Progenitor cell of endocrine pancreas (in vitro differentiated cells): ENCODE measurements at regions not wholly inside any gene's neighbourhood (a gene's known extent, or its start where the extent isn't known, plus 50 kb on each side); places are given as distances from the start of the nearest gene placed in this dataset.

ENCODE experiments used
- DNase-seq: peaks from one replicate; pipeline ENCODE4 v3.0.0; 2021; ENCODE audit warnings: low spot score; ENCODE audit not compliant: unreplicated experiment
- H3K27ac Mint-ChIP-seq: 2 replicates; pipeline ENCODE4 v1.8.0; 2021; ENCODE audit warnings: mild to moderate bottlenecking, moderate library complexity, mixed read lengths
- H3K27me3 Mint-ChIP-seq: 2 replicates; pipeline ENCODE4 v1.8.0; 2021; ENCODE audit warnings: mixed read lengths
- H3K36me3 Mint-ChIP-seq: 2 replicates; pipeline ENCODE4 v1.8.0; 2022; ENCODE audit warnings: mixed read lengths; ENCODE audit not compliant: insufficient read depth
- H3K4me1 Mint-ChIP-seq: 2 replicates; pipeline ENCODE4 v1.8.0; 2021; ENCODE audit warnings: low read depth, mixed read lengths
- H3K4me3 Mint-ChIP-seq: 2 replicates; pipeline ENCODE4 v1.8.0; 2021; ENCODE audit warnings: low read depth, mild to moderate bottlenecking, moderate library complexity, mixed read lengths
- H3K9me3 Mint-ChIP-seq: 2 replicates; pipeline ENCODE4 v1.8.0; 2021; ENCODE audit warnings: low read depth, mixed read lengths
- TF ChIP-seq, protein P1 (sequence below): fragments of 200-600 bp; sonication (generic); IDR thresholded peaks from one replicate; pipeline ENCODE4 v1.5.0; 2021; ENCODE audit warnings: antibody characterized with exemption, mild to moderate bottlenecking; ENCODE audit not compliant: unreplicated experiment

DNA sequence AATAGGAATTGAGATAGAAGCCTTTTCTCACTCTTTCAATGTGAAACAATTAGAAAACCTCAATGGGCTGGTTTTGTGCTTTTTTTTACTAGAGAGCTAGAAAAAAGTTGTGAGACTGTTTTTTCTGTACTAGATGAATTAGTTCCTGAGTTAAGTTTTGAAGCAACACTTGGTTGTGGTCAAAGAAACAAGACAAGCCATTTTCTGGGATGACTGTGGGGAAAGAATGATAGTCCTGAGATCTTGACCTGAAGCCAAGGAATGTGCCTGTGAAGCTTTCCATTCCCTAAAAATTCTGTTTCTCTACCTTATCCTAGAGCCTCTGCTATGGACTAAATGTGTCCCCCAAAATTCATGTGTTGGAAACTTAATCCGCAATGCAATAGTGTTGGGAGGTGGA is 157.8 kb upstream of the TLL1 start:
- TF ChIP-seq, protein P1, sequence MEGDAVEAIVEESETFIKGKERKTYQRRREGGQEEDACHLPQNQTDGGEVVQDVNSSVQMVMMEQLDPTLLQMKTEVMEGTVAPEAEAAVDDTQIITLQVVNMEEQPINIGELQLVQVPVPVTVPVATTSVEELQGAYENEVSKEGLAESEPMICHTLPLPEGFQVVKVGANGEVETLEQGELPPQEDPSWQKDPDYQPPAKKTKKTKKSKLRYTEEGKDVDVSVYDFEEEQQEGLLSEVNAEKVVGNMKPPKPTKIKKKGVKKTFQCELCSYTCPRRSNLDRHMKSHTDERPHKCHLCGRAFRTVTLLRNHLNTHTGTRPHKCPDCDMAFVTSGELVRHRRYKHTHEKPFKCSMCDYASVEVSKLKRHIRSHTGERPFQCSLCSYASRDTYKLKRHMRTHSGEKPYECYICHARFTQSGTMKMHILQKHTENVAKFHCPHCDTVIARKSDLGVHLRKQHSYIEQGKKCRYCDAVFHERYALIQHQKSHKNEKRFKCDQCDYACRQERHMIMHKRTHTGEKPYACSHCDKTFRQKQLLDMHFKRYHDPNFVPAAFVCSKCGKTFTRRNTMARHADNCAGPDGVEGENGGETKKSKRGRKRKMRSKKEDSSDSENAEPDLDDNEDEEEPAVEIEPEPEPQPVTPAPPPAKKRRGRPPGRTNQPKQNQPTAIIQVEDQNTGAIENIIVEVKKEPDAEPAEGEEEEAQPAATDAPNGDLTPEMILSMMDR: no peak
- Mint-ChIP-seq H3K4me3 (no peak overlapping the region), H3K27me3 (no peaks in the 10 kb centered on the region), H3K27ac (no peak overlapping the region), H3K9me3 (no peaks in the 10 kb centered on the region), H3K4me1 (peaks cover 4% of the 10 kb centered on the region), H3K36me3 (no peaks in the 10 kb centered on the region)
- DNase-seq: no peak

DNA sequence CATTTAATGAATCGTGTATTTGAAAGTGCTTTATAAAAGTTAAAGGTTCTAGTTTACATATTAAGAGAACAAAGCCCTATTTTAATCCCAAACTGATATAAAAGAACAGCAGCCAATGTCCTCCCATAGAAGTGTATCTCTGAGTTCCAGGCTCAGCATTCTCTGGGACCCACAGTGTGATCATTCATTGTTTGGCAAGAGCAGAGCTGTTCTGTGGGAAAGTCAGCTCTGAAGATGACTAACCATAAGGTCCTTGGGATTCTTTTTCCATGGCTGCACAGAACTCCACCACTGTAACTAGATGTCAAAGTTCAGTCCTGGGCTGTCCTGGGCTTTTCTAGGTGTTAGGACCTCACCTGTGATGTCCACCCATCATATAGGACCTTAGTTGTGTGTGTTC is 157.0 kb upstream of the TLL1 start:
- H3K4me1 Mint-ChIP-seq: peaks cover 4% of the 10 kb centered on the region
- TF ChIP-seq, protein P1: no peak
- H3K27ac Mint-ChIP-seq: no peak overlapping the region
- no peak overlapping the region for H3K4me3 Mint-ChIP-seq
- no peaks in the 10 kb centered on the region for H3K27me3 Mint-ChIP-seq
- no peaks in the 10 kb centered on the region for H3K36me3 Mint-ChIP-seq
- no peak for DNase-seq
- H3K9me3 Mint-ChIP-seq: no peaks in the 10 kb centered on the region

DNA sequence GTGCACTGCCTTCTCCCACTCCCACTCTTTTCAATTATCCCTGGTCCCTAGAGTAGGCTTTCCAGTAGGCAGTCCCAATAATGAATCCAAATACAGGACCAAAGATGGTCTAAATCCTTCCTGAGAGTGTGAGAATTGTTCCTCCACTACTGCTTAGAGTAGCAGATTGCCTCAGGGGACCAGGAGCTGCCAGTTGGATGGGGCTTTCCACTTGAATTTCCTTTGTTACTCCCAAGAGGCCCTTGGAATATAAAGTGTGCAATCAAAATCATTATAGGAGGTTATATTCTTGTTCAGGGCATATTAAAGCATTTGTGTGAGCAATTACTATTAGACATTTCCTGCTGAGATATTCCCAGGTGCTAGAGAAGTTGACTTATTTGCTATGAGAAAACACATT is 156.6 kb upstream of the TLL1 start:
- no peaks in the 10 kb centered on the region for H3K27me3 Mint-ChIP-seq
- no peaks in the 10 kb centered on the region for H3K9me3 Mint-ChIP-seq
- DNase-seq: no peak
- TF ChIP-seq, protein P1: no peak
- H3K4me1 Mint-ChIP-seq: peaks cover 4% of the 10 kb centered on the region
- H3K27ac Mint-ChIP-seq: no peak overlapping the region
- no peak overlapping the region for H3K4me3 Mint-ChIP-seq
- no peaks in the 10 kb centered on the region for H3K36me3 Mint-ChIP-seq

DNA sequence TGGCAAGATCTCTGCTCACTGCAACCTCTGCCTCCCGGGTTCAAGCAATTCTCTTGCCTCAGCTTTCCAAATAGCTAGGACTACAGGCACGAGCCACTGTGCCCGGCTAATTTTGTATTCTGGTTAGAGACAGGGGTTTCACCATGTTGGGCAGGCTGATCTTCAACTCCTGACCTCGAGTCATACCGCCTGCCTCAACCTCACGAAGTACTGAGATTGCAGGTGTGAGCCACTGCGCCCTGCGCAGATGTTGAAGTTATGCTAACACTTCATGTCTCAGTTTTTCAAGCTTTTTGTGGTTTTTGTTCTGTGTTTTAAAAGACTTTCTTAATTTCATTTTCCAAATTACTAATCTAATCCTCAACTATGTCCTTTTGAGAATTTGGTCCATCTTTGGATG is 154.4 kb upstream of the TLL1 start:
- H3K4me3 Mint-ChIP-seq: no peak overlapping the region
- H3K9me3 Mint-ChIP-seq: no peaks in the 10 kb centered on the region
- DNase-seq: no peak
- no peaks in the 10 kb centered on the region for H3K36me3 Mint-ChIP-seq
- H3K4me1 Mint-ChIP-seq: peaks cover 11% of the 10 kb centered on the region
- no peak overlapping the region for H3K27ac Mint-ChIP-seq
- TF ChIP-seq, protein P1: no peak
- H3K27me3 Mint-ChIP-seq: no peaks in the 10 kb centered on the region

DNA sequence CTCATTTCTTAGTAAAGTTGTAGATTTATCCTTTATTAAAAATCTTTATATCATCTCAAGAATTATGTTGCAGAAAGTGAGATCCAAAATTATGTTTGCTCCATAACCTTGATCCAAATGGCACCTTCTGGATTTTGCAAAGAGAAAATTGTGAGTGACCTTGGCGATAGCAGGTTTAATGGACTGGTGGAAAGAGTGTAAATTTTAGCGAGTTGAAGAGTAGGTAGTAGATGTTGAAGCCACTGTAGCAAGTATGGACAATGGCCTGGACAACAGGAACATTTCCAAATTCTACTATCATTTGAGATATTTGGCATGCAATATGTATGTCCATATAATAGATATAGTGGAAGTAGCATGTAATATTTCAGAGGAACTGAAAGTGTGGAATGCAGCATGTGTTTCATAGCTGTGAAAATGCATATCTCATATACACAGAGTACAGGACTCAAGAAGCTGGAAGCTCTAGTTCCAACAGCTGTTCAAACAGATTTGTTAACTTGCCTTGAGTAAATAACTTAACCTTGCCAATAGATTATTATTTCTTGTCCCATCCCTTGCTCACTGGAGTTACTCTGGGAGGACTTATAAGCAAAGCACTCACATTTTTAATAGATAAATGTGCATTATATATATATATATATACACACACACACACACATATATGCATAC is 152.5 kb upstream of the TLL1 start:
- H3K27ac Mint-ChIP-seq: no peak overlapping the region
- no peaks in the 10 kb centered on the region for H3K9me3 Mint-ChIP-seq
- TF ChIP-seq, protein P1: no peak
- no peak for DNase-seq
- H3K4me1 Mint-ChIP-seq: peaks cover 11% of the 10 kb centered on the region
- H3K36me3 Mint-ChIP-seq: no peaks in the 10 kb centered on the region
- no peaks in the 10 kb centered on the region for H3K27me3 Mint-ChIP-seq
- H3K4me3 Mint-ChIP-seq: no peak overlapping the region
